GM18519 (cell line): ENCODE measurements at regions not wholly inside any gene's neighbourhood (a gene's known extent, or its start where the extent isn't known, plus 50 kb on each side); places are given as distances from the start of the nearest gene placed in this dataset.

Source experiments
- ATAC-seq: cut with Tn5 transposase; IDR thresholded peaks from one replicate; pipeline ENCODE4 v1.9.1; 2021; ENCODE audit warnings: mild to moderate bottlenecking, moderate library complexity; ENCODE audit not compliant: unreplicated experiment, low FRiP score

DNA sequence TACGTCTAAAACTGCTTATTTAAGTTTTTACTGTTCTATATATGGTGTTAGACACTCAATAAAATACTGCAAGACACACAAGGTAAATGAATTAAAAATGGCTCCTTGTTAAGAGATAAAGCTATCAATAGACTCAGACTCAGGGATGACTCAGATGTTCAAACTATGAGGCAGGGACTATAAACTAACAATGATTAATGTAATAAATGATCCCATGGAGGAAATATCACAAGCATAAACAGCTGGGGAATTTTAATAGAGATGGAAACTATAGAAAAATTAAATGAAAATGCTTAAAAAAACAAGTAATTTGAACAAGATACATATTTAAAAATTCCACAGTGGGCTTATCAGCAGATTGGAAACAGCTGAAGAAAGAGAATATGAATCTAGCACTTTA lies 650.8 kb downstream of the DCDC2C start:
- no peak for ATAC-seq

DNA sequence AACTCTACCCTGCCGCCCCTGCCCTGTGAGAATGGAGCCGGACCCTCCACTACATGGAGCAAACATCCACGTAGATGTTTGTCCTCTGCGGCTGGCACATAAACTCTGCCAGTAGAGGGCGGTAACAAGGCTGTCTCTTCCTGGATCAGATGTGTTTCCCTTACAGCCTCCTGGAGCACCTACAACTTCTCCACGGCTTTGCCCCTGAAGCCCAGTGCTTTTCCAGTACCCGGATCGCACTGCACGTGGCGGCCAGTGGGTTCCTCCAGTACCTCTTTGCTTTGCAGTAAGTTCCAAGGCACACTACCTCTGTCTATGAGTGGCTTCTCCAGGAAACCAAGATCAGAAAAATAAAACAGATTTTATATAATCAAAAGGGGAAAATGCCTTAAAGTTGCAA lies 651.3 kb downstream of the DCDC2C start:
- ATAC-seq = no peak

DNA sequence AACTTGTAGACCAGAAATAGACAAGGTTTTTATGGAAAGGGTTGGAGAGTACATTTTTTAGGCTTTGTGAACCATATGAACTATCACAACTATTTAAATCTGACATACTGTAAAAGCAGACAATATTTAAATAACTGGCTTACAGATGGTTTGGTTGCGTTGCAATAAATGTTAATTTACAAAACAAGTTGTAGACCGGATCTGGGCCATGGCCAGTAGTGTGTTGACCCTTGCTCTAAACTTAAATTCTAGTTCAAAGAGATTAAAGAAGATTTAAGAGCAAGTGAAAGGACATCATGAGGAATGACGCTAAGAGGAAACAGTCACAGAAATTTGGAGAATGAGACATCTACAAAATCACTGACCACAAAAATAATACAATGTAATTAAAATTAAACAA lies 652.7 kb downstream of the DCDC2C start:
- ATAC-seq = no peak

DNA sequence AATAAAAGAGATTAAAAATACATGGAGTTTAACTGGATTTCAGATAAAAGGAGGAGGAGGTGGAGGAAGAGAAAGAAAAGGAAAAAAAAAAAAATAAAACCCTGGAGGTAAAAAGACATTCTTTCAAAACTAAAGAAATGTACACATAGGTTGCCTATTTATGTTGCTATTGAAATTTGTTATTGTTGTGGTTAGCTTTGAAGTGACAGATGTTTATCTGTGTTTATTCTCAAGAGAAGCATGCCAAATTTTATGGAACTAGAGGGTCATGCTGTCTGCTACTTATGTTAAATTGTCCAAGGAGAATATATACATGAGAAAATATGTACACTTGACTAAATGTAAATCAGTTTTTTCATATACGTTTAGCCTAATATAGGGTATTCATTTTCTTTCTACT lies 653.2 kb downstream of the DCDC2C start:
- ATAC-seq = no peak

DNA sequence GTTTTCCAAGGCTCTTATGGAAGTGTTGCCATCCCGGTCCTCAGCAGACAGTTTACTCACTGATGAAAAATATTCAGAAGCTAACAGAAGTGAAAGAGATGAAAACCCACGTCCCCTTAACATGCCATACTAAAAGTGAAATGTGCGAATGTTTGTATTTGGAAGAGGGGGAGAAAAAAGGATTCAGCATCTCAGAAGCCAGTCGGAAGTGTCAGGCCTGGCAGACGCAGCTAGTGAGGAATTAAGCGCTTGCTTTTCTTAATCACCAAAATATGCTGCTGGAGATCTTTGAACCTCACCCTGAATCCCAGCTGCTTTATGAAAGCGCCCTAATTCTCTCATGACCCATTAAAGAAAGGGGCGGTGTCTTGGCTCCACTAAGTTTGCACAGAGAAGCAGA lies 653.7 kb downstream of the DCDC2C start:
- no peak for ATAC-seq

DNA sequence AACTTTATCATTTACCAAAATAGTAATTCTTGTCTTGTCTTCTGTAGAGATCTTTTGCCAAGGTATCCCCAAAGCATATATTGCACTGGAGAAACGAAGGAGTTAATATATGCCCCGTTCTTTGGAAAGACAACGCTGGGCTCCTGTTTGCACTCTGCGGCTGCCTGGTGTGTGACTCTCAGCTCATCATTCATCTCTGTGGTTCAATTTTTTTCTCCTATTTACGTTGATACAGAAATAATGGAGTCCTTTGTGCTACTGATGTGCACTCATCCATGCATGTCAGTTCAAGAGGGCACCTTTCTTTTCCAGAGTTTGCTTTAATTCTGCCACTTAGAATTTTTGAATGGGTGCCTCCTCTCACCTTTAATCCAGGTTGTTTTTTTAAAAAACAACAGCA lies 655.5 kb downstream of the DCDC2C start:
- ATAC-seq = no peak

DNA sequence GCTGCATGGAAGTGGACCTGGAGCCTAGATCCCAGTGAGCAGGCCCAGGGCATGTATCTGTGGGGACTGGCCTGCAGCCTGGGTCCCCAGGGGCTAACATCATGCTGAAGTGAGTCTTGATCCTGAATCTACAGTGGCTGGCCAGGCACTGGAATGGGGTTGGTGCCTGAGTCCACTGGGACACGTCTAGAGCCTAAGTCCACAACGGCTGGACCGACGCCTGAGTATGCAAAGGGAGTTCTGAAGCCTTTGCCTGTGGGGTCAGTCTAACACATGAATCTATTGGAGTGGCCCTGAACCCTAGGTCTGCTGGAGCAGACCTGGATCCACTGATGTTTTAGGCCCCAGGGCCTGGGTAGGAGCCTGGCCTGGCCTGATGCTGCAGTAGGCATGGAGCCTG lies 665.5 kb downstream of the DCDC2C start:
- ATAC-seq = no peak

DNA sequence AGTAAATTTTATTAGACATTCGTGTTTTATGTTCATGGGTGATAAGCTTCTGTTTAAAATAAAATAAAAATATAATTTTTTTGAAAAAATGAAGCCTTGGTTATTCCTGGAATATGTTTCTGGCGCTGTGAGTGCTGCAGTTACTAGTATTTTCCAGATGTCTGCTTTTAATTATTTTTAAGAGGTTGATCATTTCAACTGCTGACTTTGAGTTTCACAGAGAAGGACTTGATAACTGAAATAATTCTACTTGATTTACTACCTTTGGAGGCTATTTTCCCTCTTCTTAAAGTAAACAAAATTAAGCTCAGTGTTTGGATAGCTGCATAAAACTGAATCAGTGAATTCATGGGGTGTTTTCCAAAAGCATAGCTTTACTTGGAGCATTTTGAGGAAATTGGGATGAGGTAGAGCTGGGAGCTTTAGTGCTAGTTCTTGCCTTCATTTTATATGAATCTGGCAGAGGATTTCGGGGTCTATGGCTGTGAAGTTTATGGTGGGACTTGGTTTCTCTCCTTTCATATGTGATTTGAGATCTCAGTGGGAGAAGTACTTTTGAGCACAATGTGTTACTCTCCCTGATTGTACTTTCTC lies 666.5 kb downstream of the DCDC2C start:
- ATAC-seq = no peak

DNA sequence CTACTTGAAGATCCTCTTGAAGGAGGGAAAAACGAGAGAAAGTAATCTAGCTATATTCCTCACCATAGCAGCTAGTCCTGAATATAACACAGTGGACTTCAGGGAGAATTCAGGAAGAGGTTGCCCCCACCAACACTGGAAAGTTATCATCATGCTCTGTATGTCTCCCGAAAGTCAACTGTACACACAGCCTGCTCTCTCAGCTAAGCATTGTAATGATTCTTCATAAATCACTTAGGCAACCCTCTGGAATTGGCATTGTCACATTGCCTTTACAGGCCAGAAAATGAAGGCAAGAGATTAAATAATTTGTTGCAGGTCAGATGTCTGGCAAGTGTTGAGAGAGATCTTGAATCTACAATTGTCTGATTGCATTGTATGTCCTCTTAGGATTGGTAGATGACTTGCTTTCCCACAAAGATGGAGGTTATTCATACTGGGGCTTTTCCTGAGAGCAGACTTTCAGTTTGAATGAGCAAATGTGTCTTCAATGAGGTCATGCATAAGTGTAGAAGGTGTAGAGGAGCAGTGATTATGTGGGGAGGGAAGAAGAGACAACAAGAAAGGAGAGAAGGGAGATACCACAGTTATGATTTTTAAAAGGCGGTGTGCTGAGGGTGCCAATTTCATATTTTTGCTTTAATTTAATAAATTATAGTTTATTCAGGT lies 667.2 kb downstream of the DCDC2C start:
- no peak for ATAC-seq

DNA sequence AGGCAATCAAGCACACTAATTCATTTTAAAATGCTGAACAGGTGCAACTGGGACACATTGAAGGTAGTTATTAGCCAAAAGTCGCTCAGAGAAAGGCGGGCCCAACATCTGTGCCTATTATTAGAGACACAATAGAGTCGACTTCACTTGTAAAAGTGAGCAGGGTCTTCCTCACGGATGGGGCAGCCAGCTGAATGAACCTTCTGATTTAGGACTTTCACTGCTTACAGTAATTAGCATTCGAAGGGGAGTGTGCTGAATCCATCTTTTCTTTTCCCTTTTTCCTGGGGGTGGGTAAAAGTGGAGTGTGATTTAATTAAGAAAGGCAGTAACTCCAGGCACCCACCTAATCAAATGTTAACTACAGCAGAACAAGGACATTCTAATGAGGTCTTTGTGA lies 677.7 kb downstream of the DCDC2C start:
- no peak for ATAC-seq

DNA sequence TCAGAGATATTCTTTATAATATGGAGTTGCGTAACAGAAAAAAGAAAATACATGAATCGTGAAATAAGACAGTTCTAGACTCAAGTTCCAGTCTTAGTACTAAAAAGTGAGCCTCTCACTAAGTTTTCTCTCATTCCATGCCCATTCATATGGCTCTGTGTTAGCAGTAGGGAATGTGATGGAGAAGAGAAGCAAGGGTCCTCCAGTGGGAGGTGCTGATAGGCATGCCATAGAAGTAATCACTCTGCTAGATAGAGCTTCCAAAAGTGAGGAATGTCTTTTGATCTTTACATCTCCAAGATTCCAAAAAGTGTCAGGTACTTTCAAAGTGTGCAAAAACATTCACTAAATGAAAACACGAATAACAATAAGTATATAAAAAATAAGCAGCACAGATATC lies 678.4 kb downstream of the DCDC2C start:
- no peak for ATAC-seq

DNA sequence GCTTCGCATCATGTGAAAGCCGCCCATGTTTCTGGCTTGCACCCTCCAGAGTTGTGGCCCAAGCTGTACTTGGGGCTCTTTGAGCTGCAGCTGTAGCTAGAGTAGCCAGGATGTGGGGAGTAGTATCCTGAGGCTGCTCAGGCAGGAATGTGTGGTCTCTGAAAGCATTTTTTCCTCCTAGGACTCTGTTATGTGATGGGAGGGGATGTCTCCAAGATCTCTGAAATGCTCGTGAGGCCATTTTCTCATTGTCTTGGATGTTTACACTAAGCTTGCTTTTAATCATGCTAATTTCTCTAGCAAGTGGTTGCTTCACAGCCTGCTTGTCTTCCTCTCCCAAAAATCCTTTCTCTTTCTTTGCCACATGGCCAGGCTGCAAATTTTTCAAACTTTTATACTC lies 687.6 kb downstream of the DCDC2C start:
- no peak for ATAC-seq

DNA sequence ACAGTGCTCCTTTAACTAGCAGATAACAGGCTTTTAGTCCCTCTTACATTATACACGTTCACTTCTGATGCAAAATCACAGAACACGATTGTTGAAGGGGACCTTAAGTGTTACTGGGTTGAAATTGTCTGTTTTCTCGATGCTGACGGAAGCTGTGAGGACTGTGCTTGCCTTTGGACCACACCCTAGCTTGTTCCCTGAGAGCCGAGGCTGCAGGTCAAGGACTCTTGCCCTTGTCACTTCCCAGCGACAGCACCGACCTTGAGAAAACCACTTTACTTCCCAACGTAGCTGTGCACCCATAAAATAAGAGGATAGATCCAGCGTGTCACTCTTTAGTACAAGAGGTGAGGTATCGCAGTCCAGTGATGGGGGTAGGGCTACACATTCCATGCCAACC lies 701.0 kb downstream of the DCDC2C start:
- no peak for ATAC-seq

DNA sequence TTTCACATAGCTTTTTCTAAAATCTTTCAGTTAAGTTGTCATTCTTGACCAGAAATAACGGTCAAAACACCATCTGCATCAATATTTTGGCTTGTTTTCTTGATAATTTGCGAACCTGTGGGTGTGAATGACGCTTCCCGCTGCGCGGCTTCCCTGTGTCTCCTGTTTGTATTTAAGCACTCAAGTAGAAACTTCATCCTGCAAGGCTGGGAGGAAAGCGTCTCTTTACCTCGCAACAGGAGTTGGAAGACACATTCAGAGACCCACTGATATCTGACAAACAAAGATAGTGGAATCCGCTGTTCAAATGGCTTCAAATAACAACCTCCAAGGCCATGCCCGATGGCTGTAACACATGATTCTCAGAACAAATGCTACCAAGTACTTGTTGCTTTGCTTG lies 704.9 kb downstream of the DCDC2C start:
- ATAC-seq = no peak

DNA sequence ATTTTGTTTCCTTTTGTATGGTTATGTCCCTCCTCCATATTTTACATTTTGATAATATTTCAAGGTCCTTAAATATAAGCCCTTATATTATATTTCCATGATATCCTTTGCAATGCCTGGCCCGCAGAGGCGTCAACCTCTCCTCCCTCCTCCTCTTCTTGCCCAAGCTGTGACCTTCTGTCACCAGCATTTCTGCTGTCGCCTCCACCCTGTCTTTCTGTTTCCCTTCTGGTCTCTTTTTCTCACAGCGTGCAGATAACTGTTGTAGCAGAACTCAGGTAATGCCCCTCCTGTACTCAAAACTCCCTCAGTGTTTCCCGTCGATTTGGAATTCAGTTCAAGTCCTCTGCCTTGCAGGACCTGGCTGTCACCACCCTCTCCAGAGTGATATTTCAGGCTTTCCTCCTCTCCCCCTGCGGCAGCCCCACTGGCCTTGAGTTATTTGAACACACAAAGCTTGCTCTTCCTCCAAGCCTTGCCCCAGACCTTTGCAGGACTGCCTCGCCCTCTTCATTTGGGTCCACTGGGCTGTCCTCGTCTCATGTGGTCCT lies 709.3 kb downstream of the DCDC2C start:
- no peak for ATAC-seq

DNA sequence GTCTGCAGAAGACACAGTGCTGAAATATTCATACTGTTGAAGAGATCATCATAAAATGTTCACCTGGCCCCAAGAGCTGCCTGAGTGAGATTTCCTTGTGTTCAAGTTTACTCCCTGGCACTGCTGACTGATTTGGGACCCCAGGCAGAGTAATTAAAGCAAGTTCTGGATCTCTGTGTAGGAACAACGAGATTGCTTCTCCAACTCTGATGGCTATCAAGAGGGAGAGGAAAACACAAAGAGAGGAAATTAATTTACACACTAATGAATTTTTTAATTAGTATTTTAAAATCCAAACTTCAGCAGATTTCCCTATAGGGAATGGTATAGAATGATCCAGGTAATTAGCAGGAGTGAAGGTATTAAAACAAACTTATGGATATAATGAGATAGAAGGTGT lies 711.8 kb downstream of the DCDC2C start:
- ATAC-seq = no peak

DNA sequence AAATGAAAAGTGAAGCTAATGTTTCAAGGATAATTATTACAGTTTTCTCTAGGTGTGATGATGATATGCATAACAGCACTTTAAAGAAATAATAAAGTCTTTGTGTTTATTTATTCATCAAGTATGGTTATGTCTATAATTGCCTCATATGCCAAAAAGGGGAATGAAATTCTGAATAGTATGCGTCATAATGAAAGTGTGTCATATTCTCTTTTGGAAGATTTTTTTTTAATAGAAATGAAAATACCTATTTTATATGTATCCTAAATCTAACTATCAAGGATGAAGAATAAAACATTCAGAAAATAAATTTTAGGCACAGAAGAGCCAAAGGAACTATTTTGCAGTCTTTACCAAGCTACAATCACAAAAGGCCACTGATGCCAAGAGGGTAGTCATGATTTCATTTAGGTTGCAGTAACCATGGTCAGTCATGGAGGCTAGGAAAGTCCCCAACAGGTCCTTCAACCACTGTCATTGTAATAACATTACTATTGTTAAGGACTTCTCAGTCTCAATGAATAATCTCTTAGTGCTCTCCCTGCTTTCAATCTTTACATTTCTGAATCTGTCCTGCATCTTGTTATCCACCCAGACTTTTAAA lies 712.5 kb downstream of the DCDC2C start:
- ATAC-seq = no peak

DNA sequence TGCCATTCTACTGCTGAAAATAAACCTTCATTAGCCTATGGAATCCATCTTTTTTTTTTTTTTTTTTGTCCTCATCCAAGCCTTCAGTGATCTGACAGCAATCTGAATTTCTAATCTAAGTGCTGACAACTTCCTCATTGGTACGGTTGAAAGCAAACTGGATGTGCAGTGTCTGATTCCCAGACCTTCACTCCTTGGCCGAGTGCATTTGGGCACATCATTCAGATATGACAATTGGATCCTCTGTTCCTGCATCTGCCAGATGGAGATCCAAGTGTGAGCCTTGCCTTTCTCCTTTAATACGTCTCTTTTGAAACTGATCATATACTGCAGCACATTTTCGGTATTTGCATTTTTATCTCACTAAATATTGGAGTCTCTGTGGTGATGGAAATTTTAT lies 713.1 kb downstream of the DCDC2C start:
- no peak for ATAC-seq

DNA sequence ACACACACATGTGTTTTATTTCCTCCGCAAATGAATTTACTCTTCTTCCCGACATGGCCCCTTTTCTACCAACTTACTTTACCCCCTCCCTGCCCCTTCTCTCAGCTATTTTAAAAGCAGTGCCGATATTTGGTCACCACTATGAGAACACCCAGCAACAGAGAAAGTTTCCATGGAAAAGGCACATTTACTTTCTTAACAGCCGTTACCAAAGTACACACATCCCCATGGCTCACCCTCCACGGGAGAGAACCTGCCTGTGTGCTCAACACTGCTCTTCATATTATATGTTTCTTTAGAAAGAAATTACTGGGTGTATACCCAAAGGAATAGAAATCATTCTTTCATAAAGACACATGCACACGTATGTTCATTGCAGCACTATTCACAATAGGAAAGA lies 714.4 kb downstream of the DCDC2C start:
- ATAC-seq = no peak

DNA sequence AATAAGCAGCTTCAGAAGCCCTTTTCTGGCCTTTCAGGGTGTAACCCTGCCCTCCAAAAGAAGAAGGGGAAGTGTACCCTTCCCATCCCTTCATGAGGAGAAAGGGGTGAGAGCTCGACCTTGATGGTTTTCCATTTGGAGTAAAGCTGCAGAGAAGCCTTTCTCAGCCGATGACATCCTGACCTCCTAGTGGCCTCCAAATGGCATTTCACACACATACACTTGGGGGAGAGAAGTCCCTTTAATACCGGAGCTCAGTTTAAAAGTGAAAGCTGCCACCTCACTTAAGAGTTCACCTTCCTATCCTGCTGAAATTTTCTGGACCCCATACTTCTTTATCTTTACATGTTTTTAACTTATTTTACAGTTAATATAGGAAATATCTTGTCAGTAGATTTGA lies 716.7 kb downstream of the DCDC2C start:
- ATAC-seq = no peak

DNA sequence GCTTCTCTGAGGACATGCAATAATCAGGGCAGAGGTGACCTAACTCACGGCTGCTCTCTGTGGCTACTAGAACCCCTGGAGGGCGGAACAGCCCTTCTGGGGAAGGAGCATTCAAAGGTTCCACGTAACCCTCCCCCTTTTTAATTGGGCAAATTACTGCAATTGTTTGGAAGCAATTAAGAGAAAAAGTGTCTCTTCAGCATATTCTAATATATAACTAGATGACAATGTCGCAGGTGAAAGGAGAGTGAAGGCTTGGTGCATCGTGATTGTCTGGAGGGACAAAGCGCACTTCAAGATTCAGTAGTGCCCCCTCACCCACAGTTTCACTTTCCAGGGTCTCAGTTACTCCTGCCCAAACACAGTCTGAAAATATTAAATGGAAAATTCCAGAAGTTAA lies 720.8 kb downstream of the DCDC2C start:
- ATAC-seq = no peak

DNA sequence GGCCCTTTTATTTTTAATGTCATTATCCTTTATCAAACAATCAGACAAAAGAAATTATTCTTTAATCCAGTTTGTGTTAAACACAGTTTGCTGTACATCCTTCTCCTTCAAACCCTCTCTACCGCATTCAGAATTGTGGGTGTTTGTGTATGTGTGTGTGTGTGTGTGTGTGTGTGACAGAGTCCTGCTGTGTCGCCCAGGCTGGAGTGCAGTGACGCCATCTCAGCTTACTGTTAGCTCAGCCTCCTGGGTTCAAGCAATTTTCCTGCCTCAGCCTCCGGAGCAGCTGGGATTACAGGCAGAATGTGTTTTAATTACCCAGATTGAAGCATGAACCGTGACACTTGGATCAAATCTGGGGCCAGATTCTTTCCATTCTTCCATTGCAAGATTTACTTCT lies 723.7 kb downstream of the DCDC2C start:
- no peak for ATAC-seq
